ENCODE measurements at regions not wholly inside any gene's neighbourhood (a gene's known extent, or its start where the extent isn't known, plus 50 kb on each side); places are given as distances from the start of the nearest gene placed in this dataset.

DNA sequence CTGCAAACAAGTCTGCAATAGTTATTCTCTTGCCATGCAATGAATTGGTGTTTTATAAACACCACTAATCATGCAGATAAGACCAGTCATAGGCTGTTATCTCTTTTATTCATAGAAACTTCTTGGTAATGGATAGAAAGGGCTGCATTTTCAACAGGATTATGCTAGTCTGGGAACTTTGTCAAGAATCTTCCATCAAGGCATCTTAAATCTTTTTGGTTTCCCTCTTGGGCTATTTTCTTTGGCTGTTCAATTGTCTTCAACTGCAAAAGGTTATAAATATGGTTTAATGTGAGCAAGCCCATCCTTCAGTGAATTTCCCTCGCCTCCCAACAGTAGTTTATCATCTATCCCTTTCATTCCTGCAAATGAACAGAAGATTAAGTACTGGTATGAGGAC lies 59.0 kb upstream of the MINAR1 start:
- TF ChIP-seq, protein P1, sequence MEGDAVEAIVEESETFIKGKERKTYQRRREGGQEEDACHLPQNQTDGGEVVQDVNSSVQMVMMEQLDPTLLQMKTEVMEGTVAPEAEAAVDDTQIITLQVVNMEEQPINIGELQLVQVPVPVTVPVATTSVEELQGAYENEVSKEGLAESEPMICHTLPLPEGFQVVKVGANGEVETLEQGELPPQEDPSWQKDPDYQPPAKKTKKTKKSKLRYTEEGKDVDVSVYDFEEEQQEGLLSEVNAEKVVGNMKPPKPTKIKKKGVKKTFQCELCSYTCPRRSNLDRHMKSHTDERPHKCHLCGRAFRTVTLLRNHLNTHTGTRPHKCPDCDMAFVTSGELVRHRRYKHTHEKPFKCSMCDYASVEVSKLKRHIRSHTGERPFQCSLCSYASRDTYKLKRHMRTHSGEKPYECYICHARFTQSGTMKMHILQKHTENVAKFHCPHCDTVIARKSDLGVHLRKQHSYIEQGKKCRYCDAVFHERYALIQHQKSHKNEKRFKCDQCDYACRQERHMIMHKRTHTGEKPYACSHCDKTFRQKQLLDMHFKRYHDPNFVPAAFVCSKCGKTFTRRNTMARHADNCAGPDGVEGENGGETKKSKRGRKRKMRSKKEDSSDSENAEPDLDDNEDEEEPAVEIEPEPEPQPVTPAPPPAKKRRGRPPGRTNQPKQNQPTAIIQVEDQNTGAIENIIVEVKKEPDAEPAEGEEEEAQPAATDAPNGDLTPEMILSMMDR (IDR thresholded peaks at IDR 0.05; ENCODE audit: low read length), result no peak
- no peak for TF ChIP-seq EZH2 (IDR thresholded peaks at IDR 0.05; ENCODE audit: borderline replicate concordance, low read length)

Data from OCI-LY1 (cell line).